OCI-LY7 (cell line): ENCODE measurements at regions not wholly inside any gene's neighbourhood (a gene's known extent, or its start where the extent isn't known, plus 50 kb on each side); places are given as distances from the start of the nearest gene placed in this dataset.

ENCODE experiments used
- BruUV-seq: library from RNA; stranded (reverse); fragments of 400-500 nt; replicated peaks from 2 replicates; lab custom pipeline; 2021; lab: Mats Ljungman, UMichigan
- CTCF ChIA-PET: fragments of 300-600 bp; sonication (Branson Sonifier 250); formaldehyde crosslinking; loops from one replicate; lab custom pipeline; 2022; ENCODE audit warnings: antibody characterized with exemption; ENCODE audit not compliant: unreplicated experiment; lab: Charles Lee
- POLR2A ChIA-PET: fragments of 300-600 bp; sonication (Branson Sonifier 250); formaldehyde crosslinking; loops from one replicate; lab custom pipeline; 2022; ENCODE audit warnings: antibody characterized with exemption; lab: Charles Lee
- DNase-seq: peaks from one replicate; pipeline ENCODE4 v3.0.0-alpha.2; 2015; ENCODE audit warnings: low spot score
- H2AFZ ChIP-seq: fragments of 200-600 bp; sonication (generic), shearing (Covaris generic); 2 replicates; pipeline ENCODE4 v1.6.1; 2014; ENCODE audit warnings: mild to moderate bottlenecking, antibody characterized with exemption, low read length, moderate library complexity
- H3K27ac ChIP-seq: fragments of 200-600 bp; sonication (generic); 2 replicates; pipeline ENCODE4 v1.5.1; 2014; ENCODE audit warnings: mixed run types, low read depth, mild to moderate bottlenecking, moderate library complexity, low read length, inconsistent platforms; ENCODE audit not compliant: poor library complexity, severe bottlenecking
- H3K36me3 ChIP-seq: fragments of 200-600 bp; sonication (generic); 2 replicates; pipeline ENCODE4 v1.6.1; 2014; ENCODE audit warnings: mild to moderate bottlenecking, antibody characterized with exemption, low read length, moderate library complexity, mixed read lengths; ENCODE audit not compliant: insufficient read depth
- H3K4me1 ChIP-seq: fragments of 200-600 bp; sonication (generic); 2 replicates; pipeline ENCODE4 v1.5.1; 2014; ENCODE audit warnings: mild to moderate bottlenecking, low read length; ENCODE audit not compliant: insufficient read depth, poor library complexity, severe bottlenecking
- H3K4me2 ChIP-seq: fragments of 200-600 bp; sonication (generic); 2 replicates; pipeline ENCODE4 v1.6.1; 2014; ENCODE audit warnings: mild to moderate bottlenecking, low read length
- H3K4me3 ChIP-seq: fragments of 200-600 bp; sonication (generic); 2 replicates; pipeline ENCODE4 v1.5.1; 2014; ENCODE audit warnings: mild to moderate bottlenecking, low read depth, low read length; ENCODE audit not compliant: poor library complexity, severe bottlenecking
- H3K79me2 ChIP-seq: fragments of 200-600 bp; sonication (generic); 2 replicates; pipeline ENCODE4 v1.6.1; 2016; ENCODE audit warnings: low read depth, mild to moderate bottlenecking, low read length, moderate library complexity, mixed read lengths; ENCODE audit not compliant: insufficient read depth
- H3K9me2 ChIP-seq: fragments of 200-600 bp; sonication (generic); 2 replicates; pipeline ENCODE4 v1.6.1; 2016; ENCODE audit warnings: mild to moderate bottlenecking, low read length, mixed read lengths; ENCODE audit not compliant: insufficient read depth
- H3K9me3 ChIP-seq: fragments of 200-600 bp; sonication (generic); 2 replicates; pipeline ENCODE4 v1.6.1; 2014; ENCODE audit warnings: mild to moderate bottlenecking, mixed run types, low read length, mixed read lengths
- H4K20me1 ChIP-seq: fragments of 200-600 bp; sonication (generic); 2 replicates; pipeline ENCODE4 v1.6.1; 2014; ENCODE audit warnings: mild to moderate bottlenecking, antibody characterized with exemption, low read length, moderate library complexity, mixed read lengths; ENCODE audit not compliant: insufficient read depth
- EZH2phosphoT487 ChIP-seq: fragments of 200-600 bp; sonication (generic); IDR thresholded peaks from 2 replicates; pipeline ENCODE4 v1.6.1; 2018; ENCODE audit warnings: low read depth, borderline replicate concordance, mild to moderate bottlenecking, mixed run types, antibody characterized with exemption, low read length, moderate library complexity, mixed read lengths
- intact Hi-C: fragments of 100-400 bp; cut with micrococcal nuclease; formaldehyde crosslinking; loops from one replicate; pipeline ENCODE4 v1.10.0; 2022; ENCODE audit not compliant: unreplicated experiment
- TF ChIP-seq, protein P1 (sequence below): fragments of 200-600 bp; sonication (generic); conservative IDR thresholded peaks from 2 replicates; pipeline ENCODE4 v1.5.1; 2014; ENCODE audit warnings: mild to moderate bottlenecking, antibody characterized with exemption, low read length, moderate library complexity, mixed read lengths

DNA sequence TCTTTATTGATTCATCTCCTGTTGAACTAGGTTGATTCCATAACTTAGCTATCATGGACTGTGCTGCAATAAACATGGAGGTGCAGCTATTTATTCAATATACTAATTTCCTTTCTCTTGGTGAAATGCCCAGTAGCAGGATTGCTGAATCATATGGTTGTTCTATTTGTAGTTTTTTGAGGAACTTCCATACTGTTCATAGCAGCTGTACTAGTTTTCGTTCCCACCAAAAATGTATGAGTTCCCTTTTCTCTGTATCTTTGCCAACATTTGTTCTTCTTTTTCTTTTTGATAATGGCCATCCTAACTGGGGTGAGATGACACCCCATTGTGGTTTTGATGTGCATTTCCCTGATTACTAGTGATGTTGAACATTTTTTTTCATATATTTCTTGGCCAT is 87.2 kb upstream of the NAV2 start:
- H4K20me1 ChIP-seq = no peaks in the 10 kb centered on the region
- ChIA-PET POLR2A (interaction anchor here (0.6 to 1.6 kb wide), 3 partner anchors 8 to 129 kb away, joined by 3 to 5 read pairs (median 3); no protein-coding TSS in a partner anchor), CTCF (no interaction called here)
- no peaks in the 10 kb centered on the region for H3K4me1 ChIP-seq
- DNase-seq = no peak
- H3K36me3 ChIP-seq = no peaks in the 10 kb centered on the region
- no peak overlapping the region for H2AFZ ChIP-seq
- no peak overlapping the region for H3K4me2 ChIP-seq
- H3K27ac ChIP-seq = no peak overlapping the region
- no peaks in the 10 kb centered on the region for H3K9me2 ChIP-seq
- H3K4me3 ChIP-seq = no peak overlapping the region
- H3K79me2 ChIP-seq = no peaks in the 10 kb centered on the region
- intact Hi-C loops = no loop called here
- H3K9me3 ChIP-seq = no peaks in the 10 kb centered on the region
- TF ChIP-seq EZH2phosphoT487 = no peak
- TF ChIP-seq, protein P1, sequence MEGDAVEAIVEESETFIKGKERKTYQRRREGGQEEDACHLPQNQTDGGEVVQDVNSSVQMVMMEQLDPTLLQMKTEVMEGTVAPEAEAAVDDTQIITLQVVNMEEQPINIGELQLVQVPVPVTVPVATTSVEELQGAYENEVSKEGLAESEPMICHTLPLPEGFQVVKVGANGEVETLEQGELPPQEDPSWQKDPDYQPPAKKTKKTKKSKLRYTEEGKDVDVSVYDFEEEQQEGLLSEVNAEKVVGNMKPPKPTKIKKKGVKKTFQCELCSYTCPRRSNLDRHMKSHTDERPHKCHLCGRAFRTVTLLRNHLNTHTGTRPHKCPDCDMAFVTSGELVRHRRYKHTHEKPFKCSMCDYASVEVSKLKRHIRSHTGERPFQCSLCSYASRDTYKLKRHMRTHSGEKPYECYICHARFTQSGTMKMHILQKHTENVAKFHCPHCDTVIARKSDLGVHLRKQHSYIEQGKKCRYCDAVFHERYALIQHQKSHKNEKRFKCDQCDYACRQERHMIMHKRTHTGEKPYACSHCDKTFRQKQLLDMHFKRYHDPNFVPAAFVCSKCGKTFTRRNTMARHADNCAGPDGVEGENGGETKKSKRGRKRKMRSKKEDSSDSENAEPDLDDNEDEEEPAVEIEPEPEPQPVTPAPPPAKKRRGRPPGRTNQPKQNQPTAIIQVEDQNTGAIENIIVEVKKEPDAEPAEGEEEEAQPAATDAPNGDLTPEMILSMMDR = no peak
- BruUV-seq = no TSS peak

GRCh38 chr11:19617696-19618523 is 94.7 kb upstream of the NAV2 start:
- no peak overlapping the region for H3K4me2 ChIP-seq
- no peak overlapping the region for H2AFZ ChIP-seq
- CTCF ChIA-PET = no interaction called here
- DNase-seq = no peak
- intact Hi-C loops = no loop called here
- POLR2A ChIA-PET = no interaction called here
- no peaks in the 10 kb centered on the region for H3K9me3 ChIP-seq
- no peaks in the 10 kb centered on the region for H3K9me2 ChIP-seq
- no peaks in the 10 kb centered on the region for H4K20me1 ChIP-seq
- H3K27ac ChIP-seq = no peak overlapping the region
- no TSS peak for BruUV-seq
- H3K36me3 ChIP-seq = no peaks in the 10 kb centered on the region
- no peak overlapping the region for H3K4me3 ChIP-seq
- no peaks in the 10 kb centered on the region for H3K79me2 ChIP-seq
- H3K4me1 ChIP-seq = no peaks in the 10 kb centered on the region
- TF ChIP-seq, protein P1 = no peak
- TF ChIP-seq EZH2phosphoT487 = no peak
